ENCODE measurements at regions not wholly inside any gene's neighbourhood (a gene's known extent, or its start where the extent isn't known, plus 50 kb on each side); places are given as distances from the start of the nearest gene placed in this dataset.
"Not testable (repeated sequence)": the region's sequence is repeated elsewhere in the genome, so short reads cannot be mapped to it uniquely, and the experiment has no call there.

DNA sequence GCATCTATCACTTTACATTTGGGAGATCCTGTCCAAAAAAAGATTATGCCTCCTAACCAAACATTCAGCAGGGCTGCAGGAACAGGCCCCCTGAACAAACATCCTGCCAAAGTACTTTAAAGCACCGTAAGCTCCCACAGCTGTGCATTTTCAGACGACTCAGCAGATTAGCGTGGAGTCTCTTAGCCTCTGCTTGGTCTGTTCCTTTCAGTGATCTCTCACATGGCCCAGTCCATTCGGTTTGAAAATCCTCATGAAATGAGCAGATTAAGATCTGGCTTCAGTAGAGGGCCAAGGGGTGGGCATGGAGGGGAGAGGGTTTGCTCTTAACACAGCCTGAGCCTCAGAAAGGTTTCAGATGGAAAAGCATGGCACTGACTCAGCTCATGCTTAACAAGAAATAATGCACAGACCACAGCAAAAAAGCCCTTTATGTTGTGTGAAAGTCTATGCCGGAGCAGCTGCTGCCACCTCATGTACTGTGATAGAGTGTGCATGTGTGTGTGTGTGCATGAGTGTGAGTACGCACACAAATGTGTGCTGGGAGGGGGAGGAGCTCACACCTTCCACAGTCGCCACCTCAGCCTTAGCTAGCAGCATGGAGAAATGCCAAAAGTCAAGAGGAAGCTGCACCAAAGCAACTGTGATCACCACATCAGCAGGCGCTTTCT lies 64.2 kb downstream of the FOXD4L6 start:
- TF ChIP-seq, protein P1, sequence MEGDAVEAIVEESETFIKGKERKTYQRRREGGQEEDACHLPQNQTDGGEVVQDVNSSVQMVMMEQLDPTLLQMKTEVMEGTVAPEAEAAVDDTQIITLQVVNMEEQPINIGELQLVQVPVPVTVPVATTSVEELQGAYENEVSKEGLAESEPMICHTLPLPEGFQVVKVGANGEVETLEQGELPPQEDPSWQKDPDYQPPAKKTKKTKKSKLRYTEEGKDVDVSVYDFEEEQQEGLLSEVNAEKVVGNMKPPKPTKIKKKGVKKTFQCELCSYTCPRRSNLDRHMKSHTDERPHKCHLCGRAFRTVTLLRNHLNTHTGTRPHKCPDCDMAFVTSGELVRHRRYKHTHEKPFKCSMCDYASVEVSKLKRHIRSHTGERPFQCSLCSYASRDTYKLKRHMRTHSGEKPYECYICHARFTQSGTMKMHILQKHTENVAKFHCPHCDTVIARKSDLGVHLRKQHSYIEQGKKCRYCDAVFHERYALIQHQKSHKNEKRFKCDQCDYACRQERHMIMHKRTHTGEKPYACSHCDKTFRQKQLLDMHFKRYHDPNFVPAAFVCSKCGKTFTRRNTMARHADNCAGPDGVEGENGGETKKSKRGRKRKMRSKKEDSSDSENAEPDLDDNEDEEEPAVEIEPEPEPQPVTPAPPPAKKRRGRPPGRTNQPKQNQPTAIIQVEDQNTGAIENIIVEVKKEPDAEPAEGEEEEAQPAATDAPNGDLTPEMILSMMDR (IDR thresholded peaks at IDR 0.05), result not testable (repeated sequence)
- not testable (repeated sequence) for TF ChIP-seq RFX5 (IDR thresholded peaks at IDR 0.05; ENCODE audit: low read length); JUND (IDR thresholded peaks at IDR 0.05); RXRA (IDR thresholded peaks at IDR 0.05; ENCODE audit: borderline replicate concordance, low read depth); MXI1 (IDR thresholded peaks at IDR 0.05; ENCODE audit: low read depth, low read length); TAF1 (IDR thresholded peaks at IDR 0.05; ENCODE audit: borderline replicate concordance, low read depth, low read length); RAD21 (IDR thresholded peaks at IDR 0.05; ENCODE audit: low read length); NFIC (IDR thresholded peaks at IDR 0.05; ENCODE audit: borderline replicate concordance); YY1 (IDR thresholded peaks at IDR 0.05; ENCODE audit: low read depth)
- TF ChIP-seq, protein P2, sequence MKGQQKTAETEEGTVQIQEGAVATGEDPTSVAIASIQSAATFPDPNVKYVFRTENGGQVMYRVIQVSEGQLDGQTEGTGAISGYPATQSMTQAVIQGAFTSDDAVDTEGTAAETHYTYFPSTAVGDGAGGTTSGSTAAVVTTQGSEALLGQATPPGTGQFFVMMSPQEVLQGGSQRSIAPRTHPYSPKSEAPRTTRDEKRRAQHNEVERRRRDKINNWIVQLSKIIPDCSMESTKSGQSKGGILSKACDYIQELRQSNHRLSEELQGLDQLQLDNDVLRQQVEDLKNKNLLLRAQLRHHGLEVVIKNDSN (IDR thresholded peaks at IDR 0.05; ENCODE audit: borderline replicate concordance, low read depth), result not testable (repeated sequence)
- TF ChIP-seq, protein P3, sequence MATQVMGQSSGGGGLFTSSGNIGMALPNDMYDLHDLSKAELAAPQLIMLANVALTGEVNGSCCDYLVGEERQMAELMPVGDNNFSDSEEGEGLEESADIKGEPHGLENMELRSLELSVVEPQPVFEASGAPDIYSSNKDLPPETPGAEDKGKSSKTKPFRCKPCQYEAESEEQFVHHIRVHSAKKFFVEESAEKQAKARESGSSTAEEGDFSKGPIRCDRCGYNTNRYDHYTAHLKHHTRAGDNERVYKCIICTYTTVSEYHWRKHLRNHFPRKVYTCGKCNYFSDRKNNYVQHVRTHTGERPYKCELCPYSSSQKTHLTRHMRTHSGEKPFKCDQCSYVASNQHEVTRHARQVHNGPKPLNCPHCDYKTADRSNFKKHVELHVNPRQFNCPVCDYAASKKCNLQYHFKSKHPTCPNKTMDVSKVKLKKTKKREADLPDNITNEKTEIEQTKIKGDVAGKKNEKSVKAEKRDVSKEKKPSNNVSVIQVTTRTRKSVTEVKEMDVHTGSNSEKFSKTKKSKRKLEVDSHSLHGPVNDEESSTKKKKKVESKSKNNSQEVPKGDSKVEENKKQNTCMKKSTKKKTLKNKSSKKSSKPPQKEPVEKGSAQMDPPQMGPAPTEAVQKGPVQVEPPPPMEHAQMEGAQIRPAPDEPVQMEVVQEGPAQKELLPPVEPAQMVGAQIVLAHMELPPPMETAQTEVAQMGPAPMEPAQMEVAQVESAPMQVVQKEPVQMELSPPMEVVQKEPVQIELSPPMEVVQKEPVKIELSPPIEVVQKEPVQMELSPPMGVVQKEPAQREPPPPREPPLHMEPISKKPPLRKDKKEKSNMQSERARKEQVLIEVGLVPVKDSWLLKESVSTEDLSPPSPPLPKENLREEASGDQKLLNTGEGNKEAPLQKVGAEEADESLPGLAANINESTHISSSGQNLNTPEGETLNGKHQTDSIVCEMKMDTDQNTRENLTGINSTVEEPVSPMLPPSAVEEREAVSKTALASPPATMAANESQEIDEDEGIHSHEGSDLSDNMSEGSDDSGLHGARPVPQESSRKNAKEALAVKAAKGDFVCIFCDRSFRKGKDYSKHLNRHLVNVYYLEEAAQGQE (IDR thresholded peaks at IDR 0.05; ENCODE audit: low read depth, low read length), result not testable (repeated sequence)
